GM12878 (cell line): ENCODE measurements at regions not wholly inside any gene's neighbourhood (a gene's known extent, or its start where the extent isn't known, plus 50 kb on each side); places are given as distances from the start of the nearest gene placed in this dataset.
"Not testable (repeated sequence)": the region's sequence is repeated elsewhere in the genome, so short reads cannot be mapped to it uniquely, and the experiment has no call there.

Experiments used
- CTCF ChIP-seq, 3 experiments: IDR thresholded peaks in 2 of 3; conservative IDR thresholded peaks in 1 of 3; 2 replicates each; pipeline ENCODE4 v1.5.1; 2011; ENCODE audit warnings: low read depth in 3 of 3, low read length in 3 of 3, mild to moderate bottlenecking in 3 of 3, control low read depth in 2 of 3, moderate library complexity in 2 of 3, inconsistent platforms in 1 of 3, mixed read lengths in 1 of 3; ENCODE audit not compliant: control insufficient read depth in 2 of 3, insufficient read depth in 1 of 3; ENCODE audit errors: extremely low read depth in 1 of 3
- FOXK2 ChIP-seq: fragments of 450-650 bp; IDR thresholded peaks from 2 replicates; pipeline ENCODE4 v1.6.1; 2017; ENCODE audit warnings: mild to moderate bottlenecking, moderate library complexity
- HDAC2 ChIP-seq: fragments of 200-600 bp; sonication (generic); IDR thresholded peaks from 2 replicates; pipeline ENCODE4 v1.6.1; 2017
- NFIC ChIP-seq: IDR thresholded peaks from 2 replicates; pipeline ENCODE4 v1.6.1; 2012; ENCODE audit warnings: low read depth, mild to moderate bottlenecking, inconsistent platforms, low read length, moderate library complexity
- RBBP5 ChIP-seq: fragments of 200-600 bp; sonication (generic); conservative IDR thresholded peaks from 2 replicates; pipeline ENCODE4 v1.6.1; 2016
- TCF12 ChIP-seq: IDR thresholded peaks from 2 replicates; pipeline ENCODE4 v1.6.1; 2011; ENCODE audit warnings: low read depth, mild to moderate bottlenecking, low read length
- USF2 ChIP-seq: IDR thresholded peaks from 2 replicates; pipeline ENCODE4 v1.6.1; 2011; ENCODE audit warnings: low read depth, low read length, improper control_type of control experiment, borderline replicate concordance
- ZBTB11 ChIP-seq: fragments of 450-650 bp; formaldehyde crosslinking; IDR thresholded peaks from 2 replicates; pipeline ENCODE4 v1.5.0; 2022; ENCODE audit warnings: mild to moderate bottlenecking, missing genetic modification characterization
- TF ChIP-seq, protein P1 (sequence below): fragments of 450-650 bp; IDR thresholded peaks from 2 replicates; pipeline ENCODE4 v1.6.1; 2016; ENCODE audit warnings: mild to moderate bottlenecking, moderate library complexity, borderline replicate concordance
- TF ChIP-seq, protein P2 (sequence below): IDR thresholded peaks from 2 replicates; pipeline ENCODE4 v1.6.1; 2012; ENCODE audit warnings: low read depth, low read length, improper control_type of control experiment

- TF ChIP-seq HDAC2; USF2; TCF12; FOXK2; RBBP5; CTCF (IDR thresholded peaks at IDR 0.05 in 2 of 3, conservative IDR thresholded peaks at IDR 0.05 in 1 of 3; ENCODE audit: control insufficient read depth in 2 of 3, extremely low read depth in 1 of 3, insufficient read depth in 1 of 3, low read depth in 3 of 3, low read length in 3 of 3); NFIC; ZBTB11 (CRISPR knock-in tag): not testable (repeated sequence)
- TF ChIP-seq, protein P1, sequence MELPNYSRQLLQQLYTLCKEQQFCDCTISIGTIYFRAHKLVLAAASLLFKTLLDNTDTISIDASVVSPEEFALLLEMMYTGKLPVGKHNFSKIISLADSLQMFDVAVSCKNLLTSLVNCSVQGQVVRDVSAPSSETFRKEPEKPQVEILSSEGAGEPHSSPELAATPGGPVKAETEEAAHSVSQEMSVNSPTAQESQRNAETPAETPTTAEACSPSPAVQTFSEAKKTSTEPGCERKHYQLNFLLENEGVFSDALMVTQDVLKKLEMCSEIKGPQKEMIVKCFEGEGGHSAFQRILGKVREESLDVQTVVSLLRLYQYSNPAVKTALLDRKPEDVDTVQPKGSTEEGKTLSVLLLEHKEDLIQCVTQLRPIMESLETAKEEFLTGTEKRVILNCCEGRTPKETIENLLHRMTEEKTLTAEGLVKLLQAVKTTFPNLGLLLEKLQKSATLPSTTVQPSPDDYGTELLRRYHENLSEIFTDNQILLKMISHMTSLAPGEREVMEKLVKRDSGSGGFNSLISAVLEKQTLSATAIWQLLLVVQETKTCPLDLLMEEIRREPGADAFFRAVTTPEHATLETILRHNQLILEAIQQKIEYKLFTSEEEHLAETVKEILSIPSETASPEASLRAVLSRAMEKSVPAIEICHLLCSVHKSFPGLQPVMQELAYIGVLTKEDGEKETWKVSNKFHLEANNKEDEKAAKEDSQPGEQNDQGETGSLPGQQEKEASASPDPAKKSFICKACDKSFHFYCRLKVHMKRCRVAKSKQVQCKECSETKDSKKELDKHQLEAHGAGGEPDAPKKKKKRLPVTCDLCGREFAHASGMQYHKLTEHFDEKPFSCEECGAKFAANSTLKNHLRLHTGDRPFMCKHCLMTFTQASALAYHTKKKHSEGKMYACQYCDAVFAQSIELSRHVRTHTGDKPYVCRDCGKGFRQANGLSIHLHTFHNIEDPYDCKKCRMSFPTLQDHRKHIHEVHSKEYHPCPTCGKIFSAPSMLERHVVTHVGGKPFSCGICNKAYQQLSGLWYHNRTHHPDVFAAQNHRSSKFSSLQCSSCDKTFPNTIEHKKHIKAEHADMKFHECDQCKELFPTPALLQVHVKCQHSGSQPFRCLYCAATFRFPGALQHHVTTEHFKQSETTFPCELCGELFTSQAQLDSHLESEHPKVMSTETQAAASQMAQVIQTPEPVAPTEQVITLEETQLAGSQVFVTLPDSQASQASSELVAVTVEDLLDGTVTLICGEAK, result not testable (repeated sequence)
- TF ChIP-seq, protein P2, sequence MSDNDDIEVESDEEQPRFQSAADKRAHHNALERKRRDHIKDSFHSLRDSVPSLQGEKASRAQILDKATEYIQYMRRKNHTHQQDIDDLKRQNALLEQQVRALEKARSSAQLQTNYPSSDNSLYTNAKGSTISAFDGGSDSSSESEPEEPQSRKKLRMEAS, result not testable (repeated sequence)
Observed at GRCh38 chr11:71780116-71780515, 52.9 kb upstream of the DEFB108B start.
